Stimulated activated CD8-positive, alpha-beta memory T cell treated with anti-CD3 and anti-CD28 coated beads, Interleukin-12 subunit alpha, Interleukin-12 subunit beta, amount 100 ng/mL, for 1 hour (primary cell): ENCODE measurements at regions not wholly inside any gene's neighbourhood (a gene's known extent, or its start where the extent isn't known, plus 50 kb on each side); places are given as distances from the start of the nearest gene placed in this dataset.
"Not testable (repeated sequence)": the region's sequence is repeated elsewhere in the genome, so short reads cannot be mapped to it uniquely, and the experiment has no call there.

Experiments
- DNase-seq: peaks from one replicate; pipeline ENCODE4 v3.0.0-alpha.2; 2020; ENCODE audit warnings: low read depth

DNA sequence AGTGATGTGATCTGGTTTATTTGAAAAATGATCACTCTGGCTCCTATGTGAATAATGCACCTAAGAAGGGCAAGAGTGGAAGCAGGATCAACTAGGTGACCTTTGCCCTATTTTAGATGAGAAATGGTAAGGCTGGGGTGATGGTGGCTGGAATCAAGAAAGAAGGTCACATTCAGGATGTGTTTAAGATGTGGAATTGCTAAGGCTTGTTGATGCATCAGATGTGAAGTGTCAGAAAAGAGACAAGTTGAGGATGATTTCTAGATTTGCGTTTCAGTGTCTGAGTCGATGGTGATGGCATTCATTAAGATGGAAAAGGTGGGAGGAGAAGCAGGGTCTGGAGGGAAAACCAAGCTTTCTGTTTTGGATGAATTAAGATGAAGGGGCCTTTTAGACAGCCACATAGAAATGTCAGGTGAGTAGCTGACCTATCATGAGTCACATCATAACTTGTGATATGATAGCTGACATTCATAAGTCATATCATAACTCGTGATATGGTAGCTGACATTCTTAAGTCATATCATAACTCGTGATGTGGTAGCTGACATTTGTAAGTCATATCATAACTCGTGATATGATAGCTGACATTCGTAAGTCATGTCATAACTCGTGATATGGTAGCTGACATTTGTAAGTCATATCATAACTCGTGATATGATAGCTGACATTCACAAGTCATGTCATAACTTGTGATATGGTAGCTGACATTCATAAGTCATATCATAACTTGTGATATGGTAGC lies 101.2 kb upstream of the SEC11C start:
- DNase-seq = no peak

DNA sequence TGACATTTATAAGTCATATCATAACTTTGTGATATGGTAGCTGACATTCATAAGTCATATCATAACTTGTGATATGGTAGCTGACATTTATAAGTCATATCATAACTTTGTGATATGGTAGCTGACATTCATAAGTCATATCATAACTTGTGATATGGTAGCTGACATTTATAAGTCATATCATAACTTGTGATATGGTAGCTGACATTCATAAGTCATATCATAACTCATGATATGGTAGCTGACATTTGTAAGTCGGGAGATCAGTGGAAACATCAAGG lies 100.7 kb upstream of the SEC11C start:
- not testable (repeated sequence) for DNase-seq

DNA sequence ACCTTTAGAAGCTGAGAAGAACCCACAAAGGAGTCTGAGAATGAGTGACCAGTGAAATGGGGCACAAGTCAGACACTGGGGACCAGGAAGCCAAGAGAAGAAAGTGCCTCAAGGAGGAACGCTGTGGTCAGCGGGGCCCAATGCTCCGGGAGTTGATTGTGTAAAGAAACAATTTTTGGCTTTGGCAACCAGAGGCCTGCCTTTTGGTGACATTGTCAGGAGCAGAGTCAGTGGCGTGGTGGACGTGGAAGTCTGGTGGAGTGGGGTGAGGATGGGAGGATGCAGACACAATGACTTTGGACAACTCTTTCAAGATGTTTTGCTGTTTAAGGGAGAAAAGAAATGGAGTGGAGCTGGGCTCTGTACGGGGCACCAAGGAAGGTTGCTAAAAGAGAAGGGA lies 100.2 kb upstream of the SEC11C start:
- no peak for DNase-seq

DNA sequence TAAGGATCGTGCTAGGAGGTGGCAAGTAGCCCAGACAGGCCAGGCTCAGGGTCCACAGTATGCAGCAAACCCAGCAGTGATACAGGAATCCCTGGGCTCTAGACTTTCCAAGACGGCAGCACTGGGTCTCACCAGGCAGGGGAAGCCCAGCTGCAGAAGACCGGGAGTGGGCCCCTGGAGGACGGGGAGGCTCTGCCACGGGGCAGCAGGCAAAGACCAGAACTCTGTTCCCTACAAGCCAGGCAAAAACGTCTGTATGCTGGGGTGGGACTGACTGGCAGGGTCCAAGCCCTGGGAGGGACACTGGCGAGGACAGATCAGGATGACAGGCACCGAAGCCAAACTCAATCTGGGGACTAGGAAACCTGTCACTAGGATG lies 98.9 kb upstream of the SEC11C start:
- DNase-seq = no peak

DNA sequence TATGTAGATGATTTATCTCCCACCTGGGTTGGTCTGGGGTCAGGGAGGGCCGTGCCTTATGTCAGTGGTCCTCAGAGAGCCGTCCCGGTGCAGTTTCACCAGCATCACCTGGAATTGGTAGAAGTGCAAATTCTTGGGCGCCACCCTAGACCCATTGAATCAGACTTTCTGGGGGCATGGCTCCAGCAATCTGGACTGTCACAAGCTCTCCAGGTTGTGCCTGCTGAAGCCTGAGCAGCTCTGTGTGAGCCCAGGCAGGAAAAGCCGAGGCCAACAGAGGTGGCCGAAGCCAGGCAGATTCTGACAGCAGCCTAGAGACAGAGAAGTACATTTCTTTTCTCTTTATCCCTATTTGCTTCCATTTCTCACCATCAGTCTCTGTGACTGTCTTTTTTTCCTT lies 98.4 kb upstream of the SEC11C start:
- no peak for DNase-seq

DNA sequence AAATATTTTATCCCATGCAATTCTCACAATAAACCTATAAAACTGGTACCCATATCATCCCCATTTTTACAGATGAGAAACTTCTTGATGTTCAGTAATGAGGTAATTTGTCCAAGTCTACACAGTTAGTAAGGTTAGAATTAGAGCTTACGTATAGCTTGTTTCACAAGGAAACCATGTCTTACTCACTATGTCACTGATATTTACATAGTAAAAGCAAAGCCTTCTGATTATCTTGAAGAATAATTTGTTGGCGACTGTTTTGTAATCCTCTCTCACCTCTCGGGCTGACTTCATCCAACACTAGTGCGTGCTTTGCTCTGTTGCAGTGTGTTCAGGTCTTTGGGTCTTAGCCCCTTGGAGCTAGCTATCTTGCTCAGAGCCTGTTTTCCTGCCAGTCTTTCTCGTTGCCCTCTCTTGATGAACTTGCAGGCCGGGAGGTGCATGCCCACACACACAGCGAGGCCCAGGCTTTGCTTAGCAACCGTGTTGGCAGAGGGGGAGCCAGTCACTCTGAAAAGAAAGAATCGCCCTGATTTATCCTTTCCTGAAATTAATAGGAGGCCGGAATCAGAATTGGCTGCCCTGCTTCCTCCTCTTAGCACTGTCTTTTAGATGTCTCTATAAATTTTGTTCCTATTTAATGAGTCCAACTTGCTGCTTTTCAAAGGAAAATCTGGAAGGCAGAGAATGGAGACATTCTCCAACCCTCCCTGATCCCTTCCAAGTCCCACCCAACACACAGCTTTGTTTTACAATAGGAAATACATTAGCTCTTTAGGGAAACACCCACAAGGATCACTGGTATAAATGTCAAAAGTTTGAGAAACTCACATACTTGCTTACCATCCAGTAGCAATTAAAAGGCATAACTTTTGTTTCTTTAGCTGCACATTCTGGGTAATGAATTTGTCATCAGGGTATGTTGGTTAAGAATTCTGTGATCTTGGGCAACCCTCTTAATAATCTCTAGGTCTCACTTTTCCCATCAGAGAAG lies 97.6 kb upstream of the SEC11C start:
- no peak for DNase-seq

DNA sequence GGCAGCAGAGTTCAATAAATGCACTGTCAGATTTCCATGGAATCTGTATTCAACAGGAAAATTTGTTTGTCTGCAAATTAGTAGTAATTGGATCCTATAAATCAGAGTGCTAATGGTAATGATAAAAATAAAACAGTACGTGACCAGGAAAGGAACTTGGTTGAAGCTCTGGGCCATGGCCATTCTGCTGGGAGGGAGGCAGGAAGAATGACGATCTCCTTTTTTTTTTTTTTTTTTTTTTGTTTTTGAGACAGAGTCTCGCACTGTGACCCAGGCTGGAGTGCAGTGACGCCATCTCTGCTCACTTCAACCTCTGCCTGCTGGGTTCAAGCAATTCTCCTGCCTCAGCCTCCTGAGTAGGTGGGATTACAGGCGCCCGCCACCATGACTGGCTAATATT lies 94.8 kb upstream of the SEC11C start:
- no peak for DNase-seq

DNA sequence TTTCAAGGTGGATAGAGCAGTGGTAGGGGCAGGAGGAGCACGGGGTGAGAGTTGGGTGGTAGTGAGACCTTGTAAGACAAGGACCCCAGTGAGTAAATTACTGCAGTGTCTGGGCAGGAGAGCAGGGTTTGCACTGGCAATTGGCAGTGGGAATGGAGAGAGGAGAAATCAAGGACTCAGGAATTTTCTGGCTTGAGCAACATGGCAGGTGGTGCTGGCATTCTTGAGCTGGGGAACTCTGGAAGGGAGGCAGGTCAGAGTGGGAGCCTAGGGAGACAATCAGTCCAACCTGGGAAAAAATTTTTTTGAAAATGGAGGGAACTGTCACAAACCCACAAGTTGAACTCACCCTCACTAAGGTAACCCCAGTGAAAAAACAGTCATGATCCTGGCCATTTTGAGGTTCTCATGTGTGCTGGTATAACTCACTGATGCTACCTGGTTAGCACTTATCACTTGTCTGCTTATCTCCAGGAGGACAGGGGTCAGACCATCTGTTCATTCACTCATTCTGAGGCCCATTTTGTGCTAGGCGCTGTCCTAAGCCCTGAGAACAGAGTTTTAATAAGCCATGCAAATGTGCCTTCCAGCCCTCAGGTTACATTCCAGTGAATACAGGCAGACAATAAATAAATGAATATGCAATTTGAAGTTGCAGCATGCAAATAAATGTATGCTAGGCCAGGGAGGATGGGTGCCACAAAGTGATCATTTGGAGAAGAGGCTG lies 92.2 kb upstream of the SEC11C start:
- no peak for DNase-seq

DNA sequence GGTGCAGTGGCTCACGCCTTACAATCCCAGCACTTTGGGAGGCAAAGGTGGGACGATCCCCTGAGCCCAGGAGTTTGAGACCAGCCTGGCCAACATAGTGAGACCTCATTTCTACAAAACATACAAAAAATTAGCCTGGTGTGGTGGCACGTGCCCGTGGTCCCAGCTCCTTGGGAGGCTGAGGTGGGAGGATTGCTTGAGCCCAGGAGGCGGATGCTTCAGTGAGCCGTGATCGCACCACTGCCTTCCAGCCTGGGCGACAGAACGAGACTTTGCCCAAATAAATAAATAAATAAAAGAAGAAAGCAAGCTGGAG lies 91.7 kb upstream of the SEC11C start:
- DNase-seq = no peak

DNA sequence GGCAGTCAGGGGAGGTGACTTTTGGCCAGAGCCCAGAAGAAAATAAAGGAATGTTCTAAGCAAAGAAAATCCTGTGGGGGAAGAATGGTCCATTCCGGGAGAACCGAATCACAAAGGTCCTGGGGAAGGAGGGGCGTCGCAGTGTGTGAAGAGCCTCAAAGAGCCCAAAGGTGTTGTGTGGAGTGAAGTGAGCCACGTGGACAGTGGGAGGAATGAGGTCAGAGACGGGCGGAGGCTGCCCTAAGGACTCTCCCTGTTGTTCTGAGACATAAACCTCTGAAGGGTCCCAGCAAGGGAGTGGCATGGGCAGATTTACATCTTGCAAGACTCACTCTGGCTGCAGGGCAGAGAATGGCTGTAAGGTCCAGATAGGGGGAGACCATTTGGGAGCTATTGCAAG lies 91.3 kb upstream of the SEC11C start:
- no peak for DNase-seq

DNA sequence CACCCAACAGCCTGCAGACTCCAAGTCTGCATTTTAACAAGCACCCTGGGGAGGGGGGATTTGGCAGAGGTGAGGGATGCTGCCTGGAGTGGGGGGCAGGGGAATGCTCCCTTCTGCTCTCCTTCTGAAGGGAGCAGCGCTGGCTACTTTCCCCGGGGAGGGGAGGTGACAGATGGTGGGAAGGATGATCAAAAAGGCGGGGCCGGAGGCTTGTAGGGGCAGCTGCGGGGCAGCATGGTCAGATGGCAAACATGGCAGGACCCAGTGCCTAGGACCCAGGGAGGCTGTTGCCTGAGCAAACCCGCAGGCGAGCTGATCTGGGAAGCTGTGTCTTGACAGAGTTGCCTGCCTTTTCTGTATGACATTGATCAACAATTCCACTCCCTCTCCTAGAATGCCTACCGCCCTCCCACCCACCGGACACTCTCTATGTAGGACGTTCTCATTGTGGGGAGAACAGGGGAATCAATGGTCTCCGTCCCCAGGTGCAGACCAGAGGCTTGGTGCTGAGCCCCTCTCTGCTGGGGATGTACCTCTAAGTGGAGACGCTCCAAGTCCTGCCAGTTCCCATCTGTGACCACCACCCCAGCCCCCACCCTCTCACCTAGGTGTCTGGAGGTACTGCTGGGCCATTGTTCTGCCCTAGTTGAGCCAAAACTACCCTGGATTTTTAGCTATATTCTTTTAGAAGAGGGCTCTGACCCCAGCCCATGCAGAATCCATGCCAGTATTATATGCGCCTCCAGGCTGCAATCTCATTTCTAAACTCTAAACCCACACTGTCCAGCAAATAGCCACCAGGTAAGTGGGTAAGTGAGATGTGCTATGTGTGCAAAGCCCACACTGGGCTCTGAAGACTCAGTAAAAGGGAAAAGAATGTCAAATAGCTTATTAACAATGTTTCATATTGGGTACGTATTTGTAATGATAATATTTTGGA lies 89.7 kb upstream of the SEC11C start:
- DNase-seq = no peak

DNA sequence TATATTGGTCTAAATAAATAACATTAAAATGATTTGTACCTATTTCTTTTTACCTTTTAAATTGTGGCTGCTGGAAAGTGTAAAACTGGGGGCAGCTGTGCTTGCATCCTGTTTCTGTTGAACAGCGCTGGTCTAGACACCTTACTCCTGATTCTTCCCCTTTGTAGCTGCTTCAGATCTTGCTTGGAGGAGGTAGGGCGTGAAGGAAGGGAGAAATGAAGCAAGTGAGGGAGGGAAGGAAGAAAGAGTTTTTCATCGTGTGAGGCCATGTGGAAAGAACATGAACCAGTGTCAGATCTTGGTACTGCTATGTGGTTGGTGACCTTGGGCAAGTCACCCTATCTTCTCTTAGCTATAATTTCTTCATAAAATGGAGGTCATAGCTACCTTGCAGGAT lies 89.0 kb upstream of the SEC11C start:
- DNase-seq = no peak

DNA sequence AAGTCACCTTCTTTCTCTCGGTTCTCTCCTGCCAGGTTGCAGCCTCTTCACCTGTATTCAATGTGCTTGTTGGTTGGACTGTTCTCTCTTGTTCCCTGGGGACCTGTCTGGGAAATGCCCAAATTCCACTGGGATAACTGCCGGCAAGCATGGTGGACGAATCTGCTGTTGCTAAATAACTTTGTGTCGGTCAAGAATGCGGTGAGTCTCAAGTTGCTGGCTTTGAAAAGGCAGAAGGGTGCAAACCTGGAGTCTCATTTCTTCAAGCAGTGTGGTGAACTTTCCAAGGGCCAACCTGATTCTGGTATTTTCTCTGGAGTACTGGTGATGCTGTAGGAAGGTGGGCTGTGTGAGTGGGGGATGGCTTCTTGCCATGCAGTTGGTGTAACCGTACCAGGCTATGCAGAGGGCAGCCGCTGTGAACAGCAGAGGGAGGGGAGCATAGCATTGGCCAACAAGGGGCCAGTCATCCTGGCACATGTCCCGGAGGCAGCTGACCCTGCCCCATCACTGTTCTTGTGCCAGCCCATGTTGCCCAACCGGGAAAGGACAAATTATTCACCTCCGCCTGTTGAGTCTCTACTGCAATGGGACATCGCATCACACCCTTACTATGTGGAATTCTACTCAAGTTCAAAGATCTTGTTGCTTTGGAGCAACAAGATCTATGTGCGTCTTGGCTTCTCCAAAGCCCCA lies 88.1 kb upstream of the SEC11C start:
- no peak for DNase-seq

DNA sequence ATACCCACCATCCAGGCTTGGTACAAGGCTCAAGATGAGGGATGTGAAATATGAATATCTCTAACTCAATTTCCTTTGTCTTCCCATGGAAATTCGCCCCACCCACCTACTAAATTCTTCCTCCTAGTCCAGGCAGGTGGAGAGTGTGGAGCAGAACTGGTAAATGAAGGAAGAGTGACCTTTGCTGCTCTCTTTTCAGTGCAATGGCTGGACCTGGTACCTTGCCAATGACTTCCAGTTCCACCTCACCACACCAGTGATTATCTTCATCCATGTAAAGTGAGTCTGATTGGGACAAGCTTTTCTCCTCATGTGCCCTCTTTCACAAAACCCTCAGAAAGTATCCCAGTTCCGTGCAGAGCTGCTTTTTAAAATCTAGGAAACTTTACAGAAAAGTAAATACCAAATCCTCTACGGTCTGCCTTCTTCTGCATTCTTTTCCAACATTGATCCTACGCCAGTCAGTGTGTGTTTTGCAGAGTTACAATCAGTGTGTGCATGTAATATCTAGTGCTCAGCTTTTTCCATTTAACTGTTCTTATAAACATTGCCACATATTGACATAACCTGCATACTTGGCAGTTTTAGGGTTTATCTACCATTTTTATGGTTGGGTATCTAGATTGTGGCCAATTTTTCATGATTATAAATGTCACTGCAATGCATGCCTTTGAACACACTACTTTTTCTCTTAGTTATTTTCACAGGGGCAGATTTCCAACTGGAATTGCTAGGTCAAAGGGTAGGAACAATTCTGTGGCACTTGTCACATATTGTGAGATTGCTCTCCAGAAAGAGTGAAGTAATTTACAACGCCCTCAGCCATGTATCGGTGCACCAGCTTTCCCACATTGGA lies 86.5 kb upstream of the SEC11C start:
- DNase-seq = no peak

DNA sequence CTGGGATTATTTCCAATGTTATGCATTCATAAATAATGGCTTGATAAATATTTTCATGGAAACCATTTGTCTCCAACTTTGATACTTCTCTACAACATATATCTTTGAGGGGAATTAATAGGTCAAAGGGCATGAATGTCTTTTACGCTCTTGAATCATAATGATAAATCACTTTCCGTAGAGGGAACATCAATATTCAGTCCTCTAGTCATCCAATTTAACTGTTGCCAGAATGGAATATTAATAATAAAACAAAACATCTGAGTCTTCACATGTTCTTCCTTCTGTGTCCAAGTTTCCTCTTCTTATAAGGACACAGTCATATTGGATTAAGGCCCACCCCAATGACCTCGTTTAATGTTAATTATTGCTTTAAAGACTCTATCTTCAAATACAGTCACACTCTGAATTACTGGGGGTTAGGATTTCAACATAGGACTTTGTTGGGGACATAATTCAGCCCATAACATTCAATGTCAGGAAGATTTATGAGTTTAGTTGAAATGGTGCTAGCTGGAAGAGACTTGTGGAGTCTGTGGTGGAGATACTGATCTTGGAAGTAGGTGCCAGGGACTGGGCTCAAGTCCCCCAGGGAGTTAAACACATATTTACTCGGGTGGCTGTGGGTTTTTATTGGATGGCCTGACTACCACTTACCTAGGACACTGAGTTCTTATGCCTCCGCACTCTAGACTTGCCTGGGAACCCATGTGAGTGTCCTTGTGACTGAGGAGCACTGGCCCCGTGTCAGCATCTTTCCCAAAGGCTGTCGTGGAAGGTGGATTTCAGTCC lies 85.0 kb upstream of the SEC11C start:
- DNase-seq = no peak

DNA sequence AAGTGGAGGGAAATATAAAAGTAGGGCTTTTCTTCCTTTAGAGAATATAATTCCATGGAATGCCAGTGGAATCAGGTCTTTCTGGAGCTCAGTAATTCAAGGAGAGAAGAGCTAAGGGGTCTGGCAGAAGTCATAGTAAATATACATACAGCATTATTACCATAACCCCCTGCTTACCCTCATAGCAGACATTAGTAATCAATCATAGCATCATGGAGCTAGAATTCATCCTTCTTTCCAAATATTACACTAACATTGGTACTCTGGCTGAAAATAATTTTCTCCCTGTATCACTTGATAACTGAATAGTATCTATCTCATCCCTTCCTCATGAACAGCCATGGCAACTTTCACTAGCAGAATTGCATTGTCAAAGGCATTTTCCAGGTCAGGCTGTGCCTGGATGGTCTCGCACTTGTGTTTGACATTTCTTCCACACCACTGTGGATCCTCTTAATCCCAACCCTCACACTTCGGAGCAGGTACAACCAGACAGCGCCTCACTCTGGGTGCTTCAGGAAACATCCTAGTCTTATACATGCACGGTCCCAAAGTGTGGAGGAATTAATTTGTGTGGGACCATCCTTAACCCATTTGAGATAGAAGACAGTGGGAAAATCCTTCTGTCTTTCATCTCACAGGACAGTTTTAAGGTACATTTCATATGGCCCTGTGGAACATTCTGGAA lies 84.2 kb upstream of the SEC11C start:
- DNase-seq = no peak

DNA sequence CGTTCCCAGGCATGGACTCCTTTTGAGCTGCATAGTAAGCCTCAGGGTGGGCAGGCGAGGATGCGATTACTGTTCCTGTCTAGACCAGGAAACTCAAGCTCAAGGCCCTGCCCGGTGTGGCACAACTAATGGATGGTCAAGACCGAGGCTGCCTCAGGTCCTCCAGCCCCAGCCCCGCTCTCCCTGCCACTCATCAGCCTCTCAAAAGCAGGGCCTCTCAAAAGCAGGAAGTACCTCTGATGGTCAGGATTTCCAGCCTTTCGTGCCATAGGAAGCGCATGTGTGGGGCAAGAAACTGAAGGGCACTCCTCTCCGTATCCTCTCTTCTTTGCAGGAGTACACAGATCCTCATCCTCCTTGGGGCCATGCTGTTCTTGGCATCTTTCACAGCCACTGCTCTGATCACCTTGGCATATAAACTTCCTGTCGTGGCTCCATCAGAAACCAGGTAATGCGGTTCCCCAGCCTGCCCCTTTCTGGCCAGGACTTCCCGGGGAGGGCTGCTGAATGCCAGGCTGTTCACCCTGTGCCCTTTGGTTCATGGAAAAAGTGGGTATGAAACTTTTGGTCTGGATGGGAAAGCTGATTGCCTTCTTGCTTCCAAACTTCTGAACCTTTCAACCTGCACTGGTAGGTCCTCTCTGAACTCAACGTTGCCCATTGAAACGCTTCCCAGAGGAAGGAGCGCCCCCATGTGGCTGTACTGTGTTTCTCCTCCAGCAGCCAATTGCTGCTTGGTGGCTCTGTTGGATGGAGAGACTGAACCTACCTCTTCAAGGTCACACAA lies 82.8 kb upstream of the SEC11C start:
- DNase-seq = no peak

DNA sequence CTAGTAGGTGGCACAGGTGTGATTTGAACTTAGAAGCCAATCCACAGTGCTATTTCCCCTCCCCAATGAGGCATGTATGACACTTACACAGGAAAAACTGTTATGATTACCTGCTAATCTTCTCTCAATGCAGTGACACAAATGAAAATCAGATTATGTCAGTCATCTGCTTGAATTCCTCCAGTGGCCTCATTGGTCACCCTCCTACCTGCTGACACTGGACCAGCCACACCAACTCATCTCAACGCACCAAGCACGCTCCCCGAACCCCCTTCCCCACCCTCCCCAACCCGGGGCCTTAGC lies 82.2 kb upstream of the SEC11C start:
- no peak for DNase-seq
